ENCODE measurements at regions not wholly inside any gene's neighbourhood (a gene's known extent, or its start where the extent isn't known, plus 50 kb on each side); places are given as distances from the start of the nearest gene placed in this dataset.
"Not testable (repeated sequence)": the region's sequence is repeated elsewhere in the genome, so short reads cannot be mapped to it uniquely, and the experiment has no call there.

DNA sequence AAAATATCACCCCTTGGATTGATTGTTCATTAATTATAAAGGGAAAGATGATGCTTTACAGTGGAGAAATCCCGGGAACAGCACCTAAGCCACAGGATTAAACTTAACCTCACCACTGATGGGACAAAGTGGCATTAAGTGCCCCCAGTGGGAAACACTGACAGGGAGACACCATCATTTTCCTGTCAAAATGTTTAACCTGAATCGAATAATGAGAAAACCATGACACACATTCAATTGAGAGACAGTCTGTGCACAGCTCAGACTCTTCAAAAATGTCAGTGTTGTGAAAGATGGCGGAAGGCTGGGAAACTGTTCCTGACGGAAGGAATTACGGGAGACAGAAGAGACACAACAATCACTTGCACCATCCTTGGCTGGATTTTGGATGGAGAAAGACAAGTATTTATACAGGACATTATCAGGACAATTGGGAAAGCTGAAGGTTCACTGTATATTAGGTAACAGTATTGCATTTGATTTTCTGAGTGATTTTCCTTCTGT, 111.8 kb upstream of the ASB18 start:
- no peak for DNase-seq (ENCODE audit: low spot score)

- DNase-seq (ENCODE audit: low spot score), result no peak
Measured at GRCh38 chr2:236376566-236377244, 112.5 kb upstream of the ASB18 start.

- DNase-seq (ENCODE audit: low spot score), result no peak
Measured at GRCh38 chr2:236380051-236380612, 115.9 kb upstream of the ASB18 start.

DNA sequence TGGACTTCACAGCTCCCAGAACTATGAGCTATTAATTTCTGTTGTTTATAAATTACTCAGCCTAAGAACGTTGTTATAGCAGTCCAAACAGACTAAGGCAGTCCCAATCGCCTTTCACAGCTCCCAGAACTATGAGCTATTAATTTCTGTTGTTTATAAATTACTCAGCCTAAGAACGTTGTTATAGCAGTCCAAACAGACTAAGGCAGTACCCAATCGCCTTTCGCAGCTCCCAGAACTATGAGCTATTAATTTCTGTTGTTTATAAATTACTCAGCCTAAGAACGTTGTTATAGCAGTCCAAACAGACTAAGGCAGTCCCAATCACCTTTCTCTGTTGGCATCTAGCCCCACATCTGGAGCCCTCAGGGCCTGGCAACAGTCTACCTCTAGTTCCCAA, 117.0 kb upstream of the ASB18 start:
- not testable (repeated sequence) for DNase-seq (ENCODE audit: low spot score)

- DNase-seq (ENCODE audit: low spot score), result not testable (repeated sequence)
Measured at GRCh38 chr2:236389284-236390216, 125.3 kb upstream of the ASB18 start.

DNA sequence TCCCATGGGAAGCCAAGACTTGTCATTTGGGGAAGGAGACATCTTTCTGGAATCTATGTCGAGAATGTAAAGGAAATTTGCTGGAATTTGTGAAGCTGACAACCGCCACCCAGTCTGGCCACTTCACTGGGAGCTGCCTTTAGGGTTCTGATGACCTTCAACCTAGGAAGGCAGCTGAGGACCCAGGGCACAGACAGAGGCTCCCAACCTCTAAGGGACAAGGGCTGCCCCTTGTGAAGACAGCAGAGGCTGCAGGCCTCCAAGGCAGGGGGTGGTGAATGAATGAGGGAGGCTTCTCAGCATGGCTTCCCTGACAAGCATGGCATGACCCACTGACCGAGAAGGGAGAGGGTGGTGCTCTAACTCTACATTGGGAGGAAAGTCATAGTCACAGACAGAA, 128.9 kb upstream of the ASB18 start:
- no peak for DNase-seq (ENCODE audit: low spot score)

DNA sequence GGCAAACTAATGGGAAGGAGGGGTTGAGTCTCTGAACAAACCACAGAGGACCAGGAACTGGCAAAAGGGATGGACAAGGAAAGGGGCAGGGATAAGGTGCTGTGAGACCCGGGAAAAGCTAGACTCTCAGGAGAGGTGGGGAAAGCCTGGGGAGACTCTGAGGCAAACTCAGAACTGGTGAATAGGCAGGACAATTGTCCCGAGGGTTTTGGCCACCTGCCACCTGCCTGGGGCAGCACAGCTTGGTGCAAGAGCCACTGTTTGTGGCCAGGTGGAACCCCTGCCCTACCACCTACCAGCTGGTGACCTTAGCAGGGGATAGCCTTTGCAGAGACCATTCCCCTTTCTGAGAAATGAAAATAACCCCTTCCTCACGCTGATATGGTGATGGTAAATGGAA, 129.4 kb upstream of the ASB18 start:
- DNase-seq (ENCODE audit: low spot score), result no peak

DNA sequence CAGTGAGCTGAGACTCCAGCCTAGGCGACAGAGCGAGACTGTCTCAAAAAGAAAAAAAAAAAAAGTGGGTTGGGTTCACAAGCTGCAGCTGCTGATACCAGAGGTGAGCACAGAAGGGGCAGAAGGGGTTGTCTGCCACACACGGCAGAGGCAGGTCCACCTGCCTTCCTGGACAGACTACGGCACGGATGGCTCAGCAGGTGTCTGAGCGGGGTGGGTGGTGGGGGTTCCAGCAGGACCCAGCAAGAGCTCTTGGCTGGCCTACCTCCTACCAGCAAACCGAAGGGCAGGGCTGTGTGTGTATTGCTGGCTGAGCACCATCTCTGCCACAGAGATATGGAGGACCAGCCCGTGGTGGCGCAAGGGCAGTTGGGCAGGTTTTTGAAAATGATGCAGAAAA, 130.4 kb upstream of the ASB18 start:
- no peak for DNase-seq (ENCODE audit: low spot score)

- no peak for DNase-seq (ENCODE audit: low spot score)
Measured at GRCh38 chr2:236395067-236395466, 130.9 kb upstream of the ASB18 start.

- DNase-seq (ENCODE audit: low spot score), result no peak
Measured at GRCh38 chr2:236396818-236397350, 132.7 kb upstream of the ASB18 start.

DNA sequence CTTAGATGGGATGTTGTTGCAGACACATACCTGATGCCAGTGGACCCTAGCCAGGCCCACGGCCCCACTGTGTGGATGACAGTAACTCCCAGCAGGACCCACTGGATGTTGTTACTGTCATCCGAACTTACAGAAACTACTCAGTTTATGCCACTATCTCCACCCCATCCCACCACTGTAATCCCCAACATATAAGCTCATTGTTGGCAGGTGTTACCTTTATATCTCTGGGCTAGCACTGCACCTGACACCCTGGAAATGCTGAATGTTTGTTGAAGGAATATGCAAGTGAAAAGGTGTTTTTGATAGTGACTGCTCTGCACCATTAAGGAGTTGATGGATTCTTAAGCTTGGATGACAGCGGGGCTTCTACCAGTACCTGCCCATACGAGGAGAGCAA, 133.5 kb upstream of the ASB18 start:
- no peak for DNase-seq (ENCODE audit: low spot score)

DNA sequence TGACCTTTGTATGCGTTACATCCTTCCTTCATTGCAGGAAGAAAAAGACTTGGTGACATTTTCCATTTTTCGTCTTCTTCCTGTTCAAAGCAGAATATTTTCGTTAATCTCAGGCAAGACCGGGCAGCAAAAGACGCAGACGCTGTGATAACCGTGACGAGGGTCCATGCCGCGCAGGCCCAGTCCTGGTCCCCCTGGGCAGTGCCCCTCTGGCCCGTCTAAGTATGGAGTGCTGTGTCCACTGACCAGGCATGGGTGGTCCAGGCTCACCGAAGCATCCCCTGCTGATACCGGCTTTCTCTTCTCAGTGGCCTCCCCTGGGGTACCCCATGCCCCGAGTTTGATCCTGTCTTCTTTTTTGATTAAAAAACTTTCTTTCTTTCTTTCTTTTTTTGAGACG, 135.2 kb upstream of the ASB18 start:
- no peak for DNase-seq (ENCODE audit: low spot score)

GRCh38 chr2:236400046-236400574, 135.9 kb upstream of the ASB18 start:
- no peak for DNase-seq (ENCODE audit: low spot score)

- no peak for DNase-seq (ENCODE audit: low spot score)
Measured at GRCh38 chr2:236400594-236401360, 136.6 kb upstream of the ASB18 start.

DNA sequence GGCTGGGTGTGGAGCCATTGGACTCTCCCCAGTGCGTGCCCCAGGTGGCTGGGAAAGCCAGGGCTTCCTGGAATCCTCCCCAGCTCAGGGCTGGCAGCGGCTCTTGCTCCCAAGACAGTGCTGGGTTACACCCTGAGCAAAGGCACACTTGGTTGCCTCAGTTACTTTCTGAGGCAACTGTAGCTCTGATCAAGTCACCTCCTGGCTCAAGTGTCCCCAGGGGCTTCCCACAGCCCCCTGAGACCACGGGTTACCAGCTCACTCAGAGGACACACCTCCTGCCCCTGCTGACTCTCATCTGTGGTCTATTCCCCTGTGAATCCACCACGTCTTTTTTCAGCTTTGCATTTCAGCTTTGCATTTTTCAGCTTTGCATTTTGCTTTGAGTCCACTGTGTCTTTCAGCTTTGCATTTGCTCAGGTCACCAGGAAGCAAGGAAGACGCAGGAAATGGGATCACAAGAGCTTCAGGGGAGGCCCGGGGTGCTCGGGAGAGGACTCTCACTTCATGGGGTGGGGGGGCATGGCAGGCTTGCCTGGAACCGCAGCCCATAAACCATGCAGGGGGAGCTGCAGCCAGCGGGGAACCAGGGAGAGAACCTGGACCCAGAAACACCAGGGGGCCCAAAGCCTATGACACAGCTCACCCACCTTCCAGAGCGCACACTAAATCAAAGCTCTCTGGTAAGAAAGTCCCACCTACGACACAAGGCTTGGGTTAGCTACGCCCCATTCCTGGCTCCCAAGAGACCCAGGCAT, 138.0 kb upstream of the ASB18 start:
- DNase-seq (ENCODE audit: low spot score), result no peak

DNA sequence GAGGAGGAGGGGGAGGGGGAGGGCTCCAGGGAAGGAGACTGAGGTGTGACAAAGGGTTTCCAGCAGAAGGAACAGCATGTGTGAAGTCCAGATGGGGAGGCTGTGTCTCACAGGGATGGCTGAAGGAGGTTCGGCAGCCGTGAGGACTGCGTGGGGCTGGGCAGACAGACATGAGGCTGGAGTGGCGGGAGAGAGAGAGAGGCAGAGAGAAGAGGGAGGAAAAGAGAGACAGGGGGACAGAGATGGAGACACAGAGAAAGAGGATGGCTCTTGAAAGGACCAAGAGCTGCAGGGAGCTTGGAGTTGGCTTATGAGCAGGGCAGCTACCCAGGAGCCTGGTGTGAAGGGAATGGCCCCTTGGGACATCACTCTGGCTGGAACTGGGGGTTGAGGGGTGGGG, 138.9 kb upstream of the ASB18 start:
- DNase-seq (ENCODE audit: low spot score), result no peak

- no peak for DNase-seq (ENCODE audit: low spot score)
Measured at GRCh38 chr2:236403811-236404210, 139.6 kb upstream of the ASB18 start.

DNA sequence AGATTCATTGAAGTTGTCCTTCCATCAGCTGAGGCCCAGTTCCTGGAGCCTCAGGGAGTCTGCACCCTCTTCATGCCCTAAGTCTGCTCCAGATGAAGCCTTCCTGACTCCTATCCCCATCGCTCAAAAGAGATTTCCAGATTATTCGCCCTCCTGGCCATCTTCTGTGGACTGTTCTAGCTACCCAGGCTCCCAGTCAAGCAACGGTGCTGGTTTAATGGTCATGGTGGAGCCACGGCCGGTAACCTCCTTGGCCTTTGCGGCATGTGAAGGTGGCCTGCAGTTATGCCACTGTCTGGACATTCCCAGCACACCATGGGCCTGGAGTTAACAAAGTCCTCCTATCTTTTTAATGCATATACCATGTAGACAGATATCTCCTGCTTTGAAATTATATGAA, 140.1 kb upstream of the ASB18 start:
- no peak for DNase-seq (ENCODE audit: low spot score)

GRCh38 chr2:236405357-236405756, 141.2 kb upstream of the ASB18 start:
- no peak for DNase-seq (ENCODE audit: low spot score)

DNA sequence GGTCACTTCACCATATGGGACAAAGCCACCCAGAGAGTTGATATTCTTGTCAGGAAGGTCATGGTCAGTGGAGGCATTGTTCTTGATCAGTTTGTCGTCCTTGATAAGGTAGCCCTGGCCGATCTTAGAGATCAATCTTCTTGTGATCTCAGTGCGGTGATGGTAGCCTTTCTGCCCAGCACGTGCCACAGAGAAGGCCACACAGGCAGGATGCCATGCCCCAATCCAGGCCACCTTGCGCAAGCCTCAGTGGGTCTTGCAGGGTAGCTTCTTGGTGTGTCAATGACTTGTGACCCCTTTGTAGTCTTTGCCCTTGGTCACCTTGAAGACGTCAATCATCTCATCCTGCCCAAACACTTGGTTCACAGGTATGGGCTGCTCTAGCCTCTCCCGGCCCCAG, 143.9 kb upstream of the ASB18 start:
- no peak for DNase-seq (ENCODE audit: low spot score)

DNA sequence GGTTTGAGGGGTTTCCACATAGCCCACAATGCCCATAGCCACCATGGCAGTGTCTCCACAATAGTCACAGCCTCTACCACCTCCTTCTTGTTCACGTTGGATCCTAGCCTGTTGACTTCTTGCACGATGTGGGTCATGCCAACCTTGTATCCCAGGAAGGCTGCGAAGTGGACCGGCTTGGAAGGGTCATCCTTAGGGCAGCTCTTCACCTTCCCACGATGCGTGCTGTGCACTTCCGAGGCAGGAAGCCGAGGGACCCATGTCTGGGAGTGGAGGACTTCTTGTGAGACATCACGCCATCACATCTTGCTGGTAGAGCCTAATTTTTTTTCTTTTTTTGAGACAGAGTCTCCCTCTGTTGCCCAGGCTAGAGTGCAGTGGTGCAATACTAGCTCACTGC, 144.6 kb upstream of the ASB18 start:
- DNase-seq (ENCODE audit: low spot score), result no peak

Data from CD4-positive, alpha-beta T cell treated with Interleukin-2 at 100 ng/mL for 4 hours (primary cell).